ENCODE measurements at regions not wholly inside any gene's neighbourhood (a gene's known extent, or its start where the extent isn't known, plus 50 kb on each side); places are given as distances from the start of the nearest gene placed in this dataset.

DNA sequence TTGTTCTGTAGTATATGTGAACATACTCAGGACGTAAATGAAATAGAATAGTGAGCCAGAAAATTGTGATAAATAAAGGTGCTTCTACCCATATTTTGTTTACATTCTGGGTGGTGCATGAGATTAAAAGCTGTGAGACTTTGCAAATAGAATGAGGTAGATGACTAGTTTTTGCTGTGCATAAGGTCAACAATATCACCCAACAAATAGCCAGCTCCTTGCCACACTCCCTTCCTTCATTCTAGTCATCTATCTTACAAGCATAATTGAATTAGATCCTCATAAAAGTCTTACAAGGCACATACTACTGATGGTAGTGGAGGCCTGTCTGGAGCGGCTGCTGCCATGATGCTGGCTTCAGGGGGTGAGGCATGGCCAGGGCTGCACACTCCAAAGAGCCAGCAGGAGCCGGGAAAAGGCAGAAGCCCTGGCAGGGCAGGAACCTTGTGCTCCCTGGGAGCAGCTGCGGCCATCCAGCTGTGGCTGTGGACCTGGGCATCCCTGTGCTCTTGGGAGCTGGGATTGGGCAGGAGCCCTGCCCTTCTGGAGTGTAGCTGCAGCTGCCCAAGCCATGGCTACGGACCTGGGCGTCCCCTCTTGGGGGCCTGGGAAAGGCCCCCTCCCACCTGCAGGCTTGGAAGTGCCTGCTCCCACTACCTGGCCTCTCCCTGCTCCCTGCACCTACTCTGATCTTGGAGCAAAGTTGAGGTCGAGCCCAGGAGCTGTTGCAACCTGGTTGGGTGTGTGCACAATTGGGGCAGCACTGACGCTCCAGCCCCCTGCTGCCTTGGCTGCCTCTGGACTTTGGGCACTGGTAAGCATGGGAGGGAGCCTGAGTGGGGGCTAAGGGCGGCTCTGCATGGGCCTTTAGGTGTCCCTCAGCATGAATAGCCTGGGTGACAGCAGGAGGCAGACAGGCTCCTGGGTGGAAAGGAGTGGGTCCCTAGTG is 112.8 kb downstream of the DACT1 start (continued):
- no peak for TF ChIP-seq TAF7 (optimal IDR thresholded peaks at IDR 0.05; ENCODE audit: borderline replicate concordance, low read depth, low read length)
